Keratinocyte (primary cell): ENCODE measurements at regions not wholly inside any gene's neighbourhood (a gene's known extent, or its start where the extent isn't known, plus 50 kb on each side); places are given as distances from the start of the nearest gene placed in this dataset.
"Not testable (repeated sequence)": the region's sequence is repeated elsewhere in the genome, so short reads cannot be mapped to it uniquely, and the experiment has no call there.

Experiments used
- DNase-seq: peaks from one replicate; pipeline ENCODE4 v3.0.0-alpha.2; 2011; ENCODE audit warnings: low read depth, missing footprints, low spot score
- FAIRE-seq: peaks from 2 replicates; lab custom pipeline; 2011; peaks lifted over from hg19 to GRCh38; lab: Jason Lieb, UNC
- H2AFZ ChIP-seq: 2 replicates; pipeline ENCODE4 v1.6.0; 2012; ENCODE audit warnings: low read length, control low read depth, inconsistent platforms; ENCODE audit not compliant: control insufficient read depth
- H3K27ac ChIP-seq: 2 replicates; pipeline ENCODE4 v1.5.1; 2011; ENCODE audit warnings: low read length; ENCODE audit not compliant: control insufficient read depth, insufficient read depth
- H3K27me3 ChIP-seq: 3 replicates; pipeline ENCODE4 v1.6.0; 2011; ENCODE audit warnings: low read length; ENCODE audit not compliant: control insufficient read depth, insufficient read depth; ENCODE audit errors: extremely low read depth
- H3K36me3 ChIP-seq, 2 experiments: 2 replicates in 1 of 2; 3 replicates in 1 of 2; pipeline ENCODE4 v1.5.1; 2011; ENCODE audit warnings: low read length in 2 of 2, mild to moderate bottlenecking in 1 of 2; ENCODE audit not compliant: control insufficient read depth in 2 of 2, insufficient read depth in 2 of 2; ENCODE audit errors: extremely low read depth in 1 of 2
- H3K4me1 ChIP-seq: 3 replicates; pipeline ENCODE4 v1.5.1; 2011; ENCODE audit warnings: low read length; ENCODE audit not compliant: control insufficient read depth, insufficient read depth; ENCODE audit errors: extremely low read depth
- H3K4me2 ChIP-seq: 3 replicates; pipeline ENCODE4 v1.6.0; 2011; ENCODE audit warnings: low read depth, low read length; ENCODE audit not compliant: control insufficient read depth, insufficient read depth; ENCODE audit errors: extremely low read depth
- H3K4me3 ChIP-seq, 3 experiments: fragments of 200-600 bp in 1 of 3; sonication (generic) in 1 of 3; 2 replicates in 2 of 3; 3 replicates in 1 of 3; pipeline ENCODE4 v1.5.1; 2011 to 2016; ENCODE audit warnings: low read length in 3 of 3, mild to moderate bottlenecking in 3 of 3, control low read depth in 2 of 3, inconsistent platforms in 1 of 3, low read depth in 1 of 3, mixed read lengths in 1 of 3, mixed run types in 1 of 3, moderate library complexity in 1 of 3; ENCODE audit not compliant: control insufficient read depth in 2 of 3, insufficient read depth in 2 of 3; ENCODE audit errors: extremely low read depth in 1 of 3
- H3K79me2 ChIP-seq: 2 replicates; pipeline ENCODE4 v1.6.0; 2012; ENCODE audit warnings: low read length; ENCODE audit not compliant: control insufficient read depth, insufficient read depth
- H3K9ac ChIP-seq: 3 replicates; pipeline ENCODE4 v1.6.0; 2011; ENCODE audit warnings: low read length; ENCODE audit not compliant: control insufficient read depth, insufficient read depth; ENCODE audit errors: extremely low read depth
- H3K9me1 ChIP-seq: 3 replicates; pipeline ENCODE4 v1.6.0; 2011; ENCODE audit warnings: low read length; ENCODE audit not compliant: control insufficient read depth, insufficient read depth; ENCODE audit errors: extremely low read depth
- H3K9me3 ChIP-seq: 2 replicates; pipeline ENCODE4 v1.5.1; 2012; ENCODE audit warnings: low read depth, low read length; ENCODE audit not compliant: control insufficient read depth
- H4K20me1 ChIP-seq: 3 replicates; pipeline ENCODE4 v1.6.0; 2011; ENCODE audit warnings: low read length; ENCODE audit not compliant: control insufficient read depth, insufficient read depth; ENCODE audit errors: extremely low read depth
- EZH2 ChIP-seq: IDR thresholded peaks from one replicate; pipeline ENCODE4 v1.6.1; 2012; ENCODE audit warnings: inconsistent platforms, mild to moderate bottlenecking, low read length, moderate library complexity
- dilution Hi-C: fragments of 300-500 bp; cut with MboI; formaldehyde crosslinking; loops from one replicate; pipeline ENCODE4 v1.7.0; 2020; ENCODE audit warnings: low sequenced_read_pairs; ENCODE audit not compliant: extremely low pct_ligation_motif_present
- TF ChIP-seq, protein P1 (sequence below), 3 experiments: IDR thresholded peaks in 1 of 3; conservative IDR thresholded peaks in 1 of 3; optimal IDR thresholded peaks in 1 of 3; 2 replicates in 2 of 3; 3 replicates in 1 of 3; pipeline versions ENCODE3 to v1.5.1; 2011; ENCODE audit warnings: low read length in 3 of 3, mild to moderate bottlenecking in 3 of 3, moderate library complexity in 2 of 3, control low read depth in 1 of 3, inconsistent platforms in 1 of 3; ENCODE audit not compliant: insufficient read depth in 2 of 3; ENCODE audit errors: extremely low read depth in 1 of 3

GRCh38 chr2:133993160-133993559 lies 260.7 kb upstream of the MGAT5 start:
- no peaks in the 10 kb centered on the region for H3K9me1 ChIP-seq
- no peak overlapping the region for H3K4me2 ChIP-seq
- no peaks in the 10 kb centered on the region for H4K20me1 ChIP-seq
- FAIRE-seq (no peak), DNase-seq (no peak)
- H3K36me3 ChIP-seq: no peaks in the 10 kb centered on the region
- no peak overlapping the region for H3K27ac ChIP-seq
- H3K9ac ChIP-seq: no peak overlapping the region
- H3K4me3 ChIP-seq: no peak overlapping the region
- no peaks in the 10 kb centered on the region for H3K9me3 ChIP-seq
- H3K79me2 ChIP-seq: no peaks in the 10 kb centered on the region
- no peak overlapping the region for H2AFZ ChIP-seq
- H3K27me3 ChIP-seq: no peaks in the 10 kb centered on the region
- H3K4me1 ChIP-seq: no peaks in the 10 kb centered on the region
- dilution Hi-C loops: no loop called here
- no peak for TF ChIP-seq EZH2
- TF ChIP-seq, protein P1, sequence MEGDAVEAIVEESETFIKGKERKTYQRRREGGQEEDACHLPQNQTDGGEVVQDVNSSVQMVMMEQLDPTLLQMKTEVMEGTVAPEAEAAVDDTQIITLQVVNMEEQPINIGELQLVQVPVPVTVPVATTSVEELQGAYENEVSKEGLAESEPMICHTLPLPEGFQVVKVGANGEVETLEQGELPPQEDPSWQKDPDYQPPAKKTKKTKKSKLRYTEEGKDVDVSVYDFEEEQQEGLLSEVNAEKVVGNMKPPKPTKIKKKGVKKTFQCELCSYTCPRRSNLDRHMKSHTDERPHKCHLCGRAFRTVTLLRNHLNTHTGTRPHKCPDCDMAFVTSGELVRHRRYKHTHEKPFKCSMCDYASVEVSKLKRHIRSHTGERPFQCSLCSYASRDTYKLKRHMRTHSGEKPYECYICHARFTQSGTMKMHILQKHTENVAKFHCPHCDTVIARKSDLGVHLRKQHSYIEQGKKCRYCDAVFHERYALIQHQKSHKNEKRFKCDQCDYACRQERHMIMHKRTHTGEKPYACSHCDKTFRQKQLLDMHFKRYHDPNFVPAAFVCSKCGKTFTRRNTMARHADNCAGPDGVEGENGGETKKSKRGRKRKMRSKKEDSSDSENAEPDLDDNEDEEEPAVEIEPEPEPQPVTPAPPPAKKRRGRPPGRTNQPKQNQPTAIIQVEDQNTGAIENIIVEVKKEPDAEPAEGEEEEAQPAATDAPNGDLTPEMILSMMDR (optimal IDR thresholded peaks at IDR 0.05 in 1 of 3, IDR thresholded peaks at IDR 0.05 in 1 of 3, conservative IDR thresholded peaks at IDR 0.05 in 1 of 3; ENCODE audit: extremely low read depth in 1 of 3, insufficient read depth in 2 of 3, low read length in 3 of 3): no peak

DNA sequence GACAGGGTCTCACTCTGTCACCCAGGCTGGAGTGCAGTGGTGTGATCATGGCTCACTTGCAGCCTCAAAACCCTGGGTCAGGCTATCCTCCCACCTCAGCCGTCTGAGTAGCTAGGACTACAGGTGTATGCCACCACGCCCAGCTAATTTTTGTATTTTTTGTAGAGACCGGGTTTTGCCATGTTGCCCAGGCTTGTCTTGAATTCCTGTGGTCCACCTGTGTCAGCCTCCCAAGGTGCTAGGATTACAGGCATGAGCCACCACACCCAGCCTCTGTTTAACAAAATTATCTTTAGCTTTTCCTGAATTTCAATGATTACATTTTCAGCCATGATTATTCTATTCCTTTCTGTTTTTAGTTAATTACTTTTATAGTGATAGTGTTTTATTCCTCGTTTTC lies 255.1 kb upstream of the MGAT5 start:
- H3K4me3 ChIP-seq, FAIRE-seq, H3K4me2 ChIP-seq, H3K27ac ChIP-seq, H2AFZ ChIP-seq, dilution Hi-C loops, H3K9ac ChIP-seq, H3K36me3 ChIP-seq, H3K27me3 ChIP-seq, H4K20me1 ChIP-seq, H3K9me3 ChIP-seq, H3K9me1 ChIP-seq, H3K79me2 ChIP-seq: not testable (repeated sequence)
- H3K4me1 ChIP-seq: peaks cover 11% of the 10 kb centered on the region
- DNase-seq: peak; percentile 17

DNA sequence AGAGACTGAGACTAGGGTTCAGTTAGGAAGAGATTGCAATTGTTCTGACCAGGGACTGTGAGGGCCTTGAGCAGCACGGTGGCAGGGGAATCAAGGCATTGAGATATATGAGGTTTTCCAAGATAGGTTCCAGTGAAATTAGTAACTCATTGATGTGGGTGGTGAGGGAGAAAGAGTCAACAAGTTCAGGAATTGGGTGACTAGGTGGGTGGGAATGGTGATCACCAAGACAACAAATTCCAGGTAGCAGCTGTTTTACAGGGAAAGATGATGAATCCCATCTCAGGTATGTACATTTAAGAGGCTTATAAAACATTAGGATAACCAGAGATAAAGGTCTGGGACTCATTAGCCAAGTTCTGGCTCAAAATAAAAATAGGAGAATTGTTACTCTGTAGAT lies 251.5 kb upstream of the MGAT5 start:
- no peaks in the 10 kb centered on the region for H3K9me3 ChIP-seq
- H3K9ac ChIP-seq: no peak overlapping the region
- H3K36me3 ChIP-seq: no peaks in the 10 kb centered on the region
- no peaks in the 10 kb centered on the region for H4K20me1 ChIP-seq
- DNase-seq: peak; percentile 52
- dilution Hi-C loops: no loop called here
- no peaks in the 10 kb centered on the region for H3K79me2 ChIP-seq
- H3K4me2 ChIP-seq: peak overlapping the region; percentile 10
- H3K4me1 ChIP-seq: peaks cover 11% of the 10 kb centered on the region
- H3K4me3 ChIP-seq: no peak overlapping the region
- no peaks in the 10 kb centered on the region for H3K9me1 ChIP-seq
- peak; percentile 64 for FAIRE-seq
- H3K27me3 ChIP-seq: no peaks in the 10 kb centered on the region
- TF ChIP-seq, protein P1 (optimal IDR thresholded peaks at IDR 0.05 in 1 of 3, IDR thresholded peaks at IDR 0.05 in 1 of 3, conservative IDR thresholded peaks at IDR 0.05 in 1 of 3; ENCODE audit: extremely low read depth in 1 of 3, insufficient read depth in 2 of 3, low read length in 3 of 3): no peak
- no peak for TF ChIP-seq EZH2
- no peak overlapping the region for H3K27ac ChIP-seq
- no peak overlapping the region for H2AFZ ChIP-seq
